ENCODE measurements at regions not wholly inside any gene's neighbourhood (a gene's known extent, or its start where the extent isn't known, plus 50 kb on each side); places are given as distances from the start of the nearest gene placed in this dataset.

DNA sequence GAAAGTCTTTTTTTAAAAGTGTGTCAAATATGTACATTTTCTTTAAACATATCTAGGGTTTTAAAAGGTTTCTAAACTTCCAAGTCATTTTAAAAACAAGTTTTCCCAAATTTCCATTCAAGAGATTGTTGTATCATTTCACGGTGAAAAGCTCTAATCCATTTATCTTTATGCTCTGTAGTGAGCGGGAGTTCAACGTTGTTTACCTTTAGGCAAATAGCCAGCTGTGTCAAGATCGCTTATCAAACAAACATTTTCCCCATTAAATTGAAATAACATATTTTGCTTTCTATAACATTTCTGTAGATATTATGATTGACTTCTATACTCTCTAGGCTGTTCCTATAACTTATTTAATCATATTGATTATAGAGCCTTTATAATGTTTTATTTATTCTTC lies 75.1 kb downstream of the CTSL start:
- intact Hi-C loops (cut with micrococcal nuclease; ENCODE audit: unreplicated experiment): no loop called here
- no peak for DNase-seq (ENCODE audit: low spot score)
- no peak overlapping the region for H3K4me3 ChIP-seq (ENCODE audit: low read depth, low read length, poor library complexity, severe bottlenecking)
- H3K27ac ChIP-seq (ENCODE audit: low read depth, low read length, poor library complexity, severe bottlenecking): no peak overlapping the region
- CTCF ChIA-PET: no interaction called here
- H3K9me3 ChIP-seq (ENCODE audit: low read depth, low read length, poor library complexity, severe bottlenecking): no peaks in the 10 kb centered on the region
- no peak for TF ChIP-seq EZH2 (IDR thresholded peaks at IDR 0.05; ENCODE audit: borderline replicate concordance, low read depth, low read length, poor library complexity, severe bottlenecking)
- TF ChIP-seq, protein P1, sequence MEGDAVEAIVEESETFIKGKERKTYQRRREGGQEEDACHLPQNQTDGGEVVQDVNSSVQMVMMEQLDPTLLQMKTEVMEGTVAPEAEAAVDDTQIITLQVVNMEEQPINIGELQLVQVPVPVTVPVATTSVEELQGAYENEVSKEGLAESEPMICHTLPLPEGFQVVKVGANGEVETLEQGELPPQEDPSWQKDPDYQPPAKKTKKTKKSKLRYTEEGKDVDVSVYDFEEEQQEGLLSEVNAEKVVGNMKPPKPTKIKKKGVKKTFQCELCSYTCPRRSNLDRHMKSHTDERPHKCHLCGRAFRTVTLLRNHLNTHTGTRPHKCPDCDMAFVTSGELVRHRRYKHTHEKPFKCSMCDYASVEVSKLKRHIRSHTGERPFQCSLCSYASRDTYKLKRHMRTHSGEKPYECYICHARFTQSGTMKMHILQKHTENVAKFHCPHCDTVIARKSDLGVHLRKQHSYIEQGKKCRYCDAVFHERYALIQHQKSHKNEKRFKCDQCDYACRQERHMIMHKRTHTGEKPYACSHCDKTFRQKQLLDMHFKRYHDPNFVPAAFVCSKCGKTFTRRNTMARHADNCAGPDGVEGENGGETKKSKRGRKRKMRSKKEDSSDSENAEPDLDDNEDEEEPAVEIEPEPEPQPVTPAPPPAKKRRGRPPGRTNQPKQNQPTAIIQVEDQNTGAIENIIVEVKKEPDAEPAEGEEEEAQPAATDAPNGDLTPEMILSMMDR (conservative IDR thresholded peaks at IDR 0.05; ENCODE audit: low read depth, low read length): no peak
- POLR2A ChIA-PET (ENCODE audit: low non-redundant PET): interaction anchor here (0.7 kb wide), 1 partner anchor 1544 kb away, joined by 3 read pairs; no protein-coding TSS in a partner anchor
- no peaks in the 10 kb centered on the region for H3K27me3 ChIP-seq (replicated peaks; ENCODE audit: insufficient read depth, low read depth, low read length, poor library complexity)
- H3K36me3 ChIP-seq (ENCODE audit: insufficient read depth, low read length, poor library complexity, severe bottlenecking): no peaks in the 10 kb centered on the region
- peaks cover 4% of the 10 kb centered on the region for H3K4me1 ChIP-seq (ENCODE audit: insufficient read depth, low read length, poor library complexity, severe bottlenecking)
- no TSS peak for BruUV-seq (replicated peaks)

DNA sequence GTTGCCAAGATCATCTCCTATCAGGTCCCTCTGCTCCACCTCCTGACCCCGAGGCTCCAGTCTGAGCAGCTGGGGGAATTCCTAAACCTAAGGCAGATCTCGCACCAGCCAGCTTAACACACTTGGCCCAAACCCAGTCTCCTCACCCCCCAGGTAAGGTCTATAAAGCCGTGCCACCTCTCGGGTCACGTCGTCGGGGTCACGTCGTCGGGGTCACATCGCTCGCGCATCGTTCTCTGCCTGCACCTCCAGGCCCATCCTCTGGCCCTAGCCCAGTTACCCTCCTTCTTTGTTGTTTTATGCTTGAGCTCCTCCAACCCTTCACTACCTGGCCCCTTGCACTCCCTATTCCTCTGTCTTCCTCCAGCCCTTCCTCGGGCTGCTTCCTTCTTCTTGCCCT lies 77.2 kb downstream of the CTSL start:
- Histone ChIP-seq H3K9me3 (ENCODE audit: low read depth, low read length, poor library complexity, severe bottlenecking) (no peaks in the 10 kb centered on the region), H3K36me3 (ENCODE audit: insufficient read depth, low read length, poor library complexity, severe bottlenecking) (no peaks in the 10 kb centered on the region), H3K27me3 (replicated peaks; ENCODE audit: insufficient read depth, low read depth, low read length, poor library complexity) (no peaks in the 10 kb centered on the region), H3K4me1 (ENCODE audit: insufficient read depth, low read length, poor library complexity, severe bottlenecking) (no peaks in the 10 kb centered on the region), H3K27ac (ENCODE audit: low read depth, low read length, poor library complexity, severe bottlenecking) (no peak overlapping the region), H3K4me3 (ENCODE audit: low read depth, low read length, poor library complexity, severe bottlenecking) (no peak overlapping the region)
- POLR2A ChIA-PET (ENCODE audit: low non-redundant PET): no interaction called here
- TF ChIP-seq, protein P1 (conservative IDR thresholded peaks at IDR 0.05; ENCODE audit: low read depth, low read length): no peak
- no peak for TF ChIP-seq EZH2 (IDR thresholded peaks at IDR 0.05; ENCODE audit: borderline replicate concordance, low read depth, low read length, poor library complexity, severe bottlenecking)
- CTCF ChIA-PET: no interaction called here
- no TSS peak for BruUV-seq (replicated peaks)
- intact Hi-C loops (cut with micrococcal nuclease; ENCODE audit: unreplicated experiment): no loop called here
- no peak for DNase-seq (ENCODE audit: low spot score)

DNA sequence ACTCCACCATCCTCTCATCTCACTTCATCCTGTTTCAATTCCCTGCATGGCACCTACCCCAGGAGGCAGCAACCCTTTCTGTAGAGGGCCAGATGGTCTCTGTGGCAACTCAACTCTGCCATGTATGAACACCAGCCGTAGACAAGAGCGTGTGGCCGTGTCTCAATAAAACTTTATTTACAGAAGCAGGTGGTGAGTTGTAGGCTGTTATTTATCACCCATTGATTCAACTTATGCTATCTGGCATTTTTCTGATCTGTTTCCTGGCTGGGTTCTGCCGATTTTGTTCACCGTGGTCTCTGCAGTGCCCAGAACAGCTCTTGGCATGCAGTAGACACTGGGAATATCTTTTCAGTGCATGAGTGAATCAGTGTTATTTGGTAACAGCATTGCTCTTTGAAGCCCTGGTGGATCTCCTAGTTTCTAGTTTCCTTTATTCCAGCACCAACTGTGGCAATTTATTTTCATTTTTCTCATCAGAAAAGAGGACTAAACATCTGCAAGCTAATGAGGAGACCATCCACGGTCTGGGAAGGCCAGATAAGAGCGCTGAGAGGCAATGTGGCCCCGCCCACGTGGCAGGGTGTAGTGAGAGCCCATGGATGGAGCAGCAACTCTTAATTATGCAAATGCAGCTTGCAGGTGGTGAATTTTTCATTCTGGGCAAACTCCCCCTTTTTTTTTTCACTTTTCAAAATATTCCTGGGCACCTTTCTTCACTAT lies 77.9 kb downstream of the CTSL start:
- Histone ChIP-seq H3K27me3 (replicated peaks; ENCODE audit: insufficient read depth, low read depth, low read length, poor library complexity) (no peaks in the 10 kb centered on the region), H3K36me3 (ENCODE audit: insufficient read depth, low read length, poor library complexity, severe bottlenecking) (no peaks in the 10 kb centered on the region), H3K4me3 (ENCODE audit: low read depth, low read length, poor library complexity, severe bottlenecking) (no peak overlapping the region), H3K27ac (ENCODE audit: low read depth, low read length, poor library complexity, severe bottlenecking) (no peak overlapping the region), H3K9me3 (ENCODE audit: low read depth, low read length, poor library complexity, severe bottlenecking) (no peaks in the 10 kb centered on the region), H3K4me1 (ENCODE audit: insufficient read depth, low read length, poor library complexity, severe bottlenecking) (no peaks in the 10 kb centered on the region)
- intact Hi-C loops (cut with micrococcal nuclease; ENCODE audit: unreplicated experiment): no loop called here
- TF ChIP-seq, protein P1 (conservative IDR thresholded peaks at IDR 0.05; ENCODE audit: low read depth, low read length): no peak
- no peak for TF ChIP-seq EZH2 (IDR thresholded peaks at IDR 0.05; ENCODE audit: borderline replicate concordance, low read depth, low read length, poor library complexity, severe bottlenecking)
- DNase-seq (ENCODE audit: low spot score): no peak
- CTCF ChIA-PET: no interaction called here
- POLR2A ChIA-PET (ENCODE audit: low non-redundant PET): no interaction called here
- BruUV-seq (replicated peaks): no TSS peak
